Activated B cell treated with CpG ODN at 0.5 μM for 24 hours (primary cell): ENCODE measurements at regions not wholly inside any gene's neighbourhood (a gene's known extent, or its start where the extent isn't known, plus 50 kb on each side); places are given as distances from the start of the nearest gene placed in this dataset.
"Not testable (repeated sequence)": the region's sequence is repeated elsewhere in the genome, so short reads cannot be mapped to it uniquely, and the experiment has no call there.

Experiments used
- ATAC-seq: fragments of 200-7000 bp; cut with Tn5 transposase; one replicate; pipeline ENCODE4 v1.10.0; 2021; ENCODE audit warnings: low read depth, mild to moderate bottlenecking, moderate library complexity
- CTCF ChIA-PET: fragments of 350-600 bp; sonication (Branson Sonifier 250); formaldehyde crosslinking; loops from one replicate; lab custom pipeline; 2021; ENCODE audit warnings: antibody characterized with exemption; lab: Charles Lee
- POLR2A ChIA-PET: fragments of 350-600 bp; sonication (Branson Sonifier 250); formaldehyde crosslinking; loops from one replicate; lab custom pipeline; 2021; ENCODE audit warnings: antibody characterized with exemption; lab: Charles Lee
- DNase-seq: peaks from one replicate; pipeline ENCODE4 v3.0.0; 2022
- H3K27ac Mint-ChIP-seq: one replicate; pipeline ENCODE4 v1.8.0; 2020; ENCODE audit warnings: mixed read lengths
- H3K27me3 Mint-ChIP-seq: one replicate; pipeline ENCODE4 v1.8.0; 2021; ENCODE audit warnings: mixed read lengths
- H3K36me3 Mint-ChIP-seq: one replicate; pipeline ENCODE4 v1.8.0; 2021; ENCODE audit warnings: low read depth, mixed read lengths
- H3K4me1 Mint-ChIP-seq: one replicate; pipeline ENCODE4 v1.8.0; 2021; ENCODE audit warnings: mixed read lengths
- H3K4me3 Mint-ChIP-seq: one replicate; pipeline ENCODE4 v1.8.0; 2020; ENCODE audit warnings: mild to moderate bottlenecking, mixed read lengths
- H3K9me3 Mint-ChIP-seq: one replicate; pipeline ENCODE4 v1.8.0; 2020; ENCODE audit warnings: mixed read lengths
- intact Hi-C: fragments of 100-400 bp; cut with micrococcal nuclease; formaldehyde crosslinking; loops from one replicate; pipeline ENCODE4 v1.15.1; 2024
- TF ChIP-seq, protein P1 (sequence below): fragments of 200-600 bp; IDR thresholded peaks from one replicate; pipeline ENCODE4 v1.8.0; 2022; ENCODE audit warnings: antibody characterized with exemption, mild to moderate bottlenecking

DNA sequence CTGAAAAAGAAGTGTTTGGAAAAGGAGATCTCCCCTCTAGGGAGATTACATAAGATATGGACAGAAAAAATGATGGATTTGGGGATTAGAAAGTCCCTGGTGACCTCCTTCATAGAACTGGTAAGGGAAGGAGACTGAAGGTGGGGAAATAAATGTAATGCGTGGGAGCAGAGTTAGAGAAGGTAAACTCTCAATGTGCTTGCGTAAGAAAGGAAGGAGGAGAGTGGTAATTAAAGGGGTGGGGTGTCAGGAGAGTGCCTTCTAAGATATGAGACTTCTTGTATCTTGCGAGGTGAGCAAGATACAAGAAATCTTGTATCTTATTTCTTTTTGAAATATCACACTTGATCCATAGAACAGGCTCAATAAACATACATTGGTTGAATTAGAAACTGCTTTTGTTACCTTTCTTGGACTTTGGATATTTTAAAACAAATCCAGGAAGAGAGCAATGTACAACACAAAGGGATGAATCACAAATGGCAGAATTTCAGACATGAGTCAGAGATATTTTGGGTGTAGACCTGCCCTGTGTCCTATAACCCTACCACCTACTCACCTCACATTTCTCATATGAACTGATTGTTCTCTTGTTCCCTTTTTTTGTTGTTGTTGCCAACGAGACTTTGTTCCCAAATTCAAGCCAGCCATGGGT lies 342.4 kb downstream of the INSIG2 start:
- H3K9me3 Mint-ChIP-seq = peaks cover 3% of the 10 kb centered on the region
- TF ChIP-seq, protein P1, sequence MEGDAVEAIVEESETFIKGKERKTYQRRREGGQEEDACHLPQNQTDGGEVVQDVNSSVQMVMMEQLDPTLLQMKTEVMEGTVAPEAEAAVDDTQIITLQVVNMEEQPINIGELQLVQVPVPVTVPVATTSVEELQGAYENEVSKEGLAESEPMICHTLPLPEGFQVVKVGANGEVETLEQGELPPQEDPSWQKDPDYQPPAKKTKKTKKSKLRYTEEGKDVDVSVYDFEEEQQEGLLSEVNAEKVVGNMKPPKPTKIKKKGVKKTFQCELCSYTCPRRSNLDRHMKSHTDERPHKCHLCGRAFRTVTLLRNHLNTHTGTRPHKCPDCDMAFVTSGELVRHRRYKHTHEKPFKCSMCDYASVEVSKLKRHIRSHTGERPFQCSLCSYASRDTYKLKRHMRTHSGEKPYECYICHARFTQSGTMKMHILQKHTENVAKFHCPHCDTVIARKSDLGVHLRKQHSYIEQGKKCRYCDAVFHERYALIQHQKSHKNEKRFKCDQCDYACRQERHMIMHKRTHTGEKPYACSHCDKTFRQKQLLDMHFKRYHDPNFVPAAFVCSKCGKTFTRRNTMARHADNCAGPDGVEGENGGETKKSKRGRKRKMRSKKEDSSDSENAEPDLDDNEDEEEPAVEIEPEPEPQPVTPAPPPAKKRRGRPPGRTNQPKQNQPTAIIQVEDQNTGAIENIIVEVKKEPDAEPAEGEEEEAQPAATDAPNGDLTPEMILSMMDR = no peak

DNA sequence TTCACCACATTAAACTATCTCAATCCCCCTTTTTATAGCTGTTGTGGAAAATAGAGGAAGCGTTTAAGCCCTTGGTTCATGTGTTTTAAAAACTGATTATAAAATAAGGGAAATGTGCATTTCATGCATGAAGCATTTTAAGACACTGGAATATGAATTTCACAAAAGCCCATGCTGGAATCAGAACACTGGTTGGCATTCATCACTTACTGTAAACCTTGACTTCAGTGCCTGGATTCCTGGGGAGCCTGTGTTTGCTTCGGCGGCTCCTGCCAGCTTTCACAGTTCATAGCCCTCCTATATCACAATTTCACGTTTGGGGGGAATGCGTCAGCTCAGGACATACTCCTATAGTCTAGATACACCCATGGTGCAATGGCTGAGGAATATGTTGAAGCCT lies 336.9 kb downstream of the INSIG2 start:
- ChIA-PET POLR2A (no interaction called here), CTCF (no interaction called here)
- DNase-seq = no peak
- Mint-ChIP-seq H3K4me1 (no peaks in the 10 kb centered on the region), H3K27me3 (peaks cover 1% of the 10 kb centered on the region), H3K36me3 (no peaks in the 10 kb centered on the region), H3K27ac (no peak overlapping the region), H3K9me3 (peaks cover 6% of the 10 kb centered on the region), H3K4me3 (no peak overlapping the region)
- ATAC-seq = no peak
- TF ChIP-seq, protein P1 = no peak
- intact Hi-C loops = no loop called here

More for the DNA sequence above, 342.4 kb downstream of the INSIG2 start:
- no peak for DNase-seq
- Mint-ChIP-seq H3K36me3 (no peaks in the 10 kb centered on the region), H3K27ac (no peak overlapping the region), H3K4me1 (no peaks in the 10 kb centered on the region), H3K27me3 (peaks cover 2% of the 10 kb centered on the region), H3K4me3 (no peak overlapping the region)
- CTCF ChIA-PET = no interaction called here
- POLR2A ChIA-PET = no interaction called here
- ATAC-seq = no peak
- intact Hi-C loops = no loop called here

DNA sequence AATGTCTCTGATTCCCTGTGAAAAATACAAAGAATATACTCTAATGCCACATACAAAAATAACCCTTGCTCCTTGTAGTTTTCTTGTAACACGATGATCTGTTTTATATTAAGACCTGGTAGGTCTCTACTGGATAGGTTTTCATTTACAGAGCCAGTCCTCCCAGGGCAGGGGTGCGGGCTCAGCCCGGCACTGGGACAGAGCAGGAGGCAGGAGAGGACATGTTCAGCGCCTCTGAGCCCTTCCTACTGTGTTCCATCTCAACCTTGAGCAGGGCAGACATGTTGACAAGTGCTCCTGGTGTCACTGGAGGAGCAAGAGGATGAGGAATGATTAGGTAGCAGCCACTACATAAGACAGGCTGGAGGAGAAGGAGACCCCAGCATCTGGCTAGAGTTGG lies 335.5 kb downstream of the INSIG2 start:
- ATAC-seq (no peak), DNase-seq (no peak)
- Mint-ChIP-seq H3K27ac (no peak overlapping the region), H3K4me3 (no peak overlapping the region), H3K4me1 (no peaks in the 10 kb centered on the region), H3K9me3 (peaks cover 6% of the 10 kb centered on the region), H3K27me3 (peaks cover 1% of the 10 kb centered on the region), H3K36me3 (no peaks in the 10 kb centered on the region)
- intact Hi-C loops = no loop called here
- POLR2A ChIA-PET = no interaction called here
- CTCF ChIA-PET = no interaction called here
- TF ChIP-seq, protein P1 = no peak

DNA sequence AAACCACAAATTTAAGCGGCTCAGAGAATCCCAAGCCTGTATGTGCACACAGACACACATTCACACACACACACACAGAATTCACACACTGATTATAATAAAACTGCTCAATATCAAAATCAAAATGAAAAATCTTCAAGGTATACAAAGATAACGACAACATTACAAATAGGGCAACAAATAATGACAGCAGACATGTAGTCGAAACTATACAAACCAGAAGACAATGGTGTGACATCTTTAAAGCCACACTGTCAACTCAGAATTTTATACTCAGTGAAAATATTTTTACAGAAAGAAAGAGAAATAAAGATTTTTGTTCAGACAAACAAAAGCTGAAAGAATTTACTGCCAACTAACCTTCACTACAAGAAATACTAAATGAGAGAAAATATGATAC lies 333.4 kb downstream of the INSIG2 start:
- Mint-ChIP-seq H3K4me1 (no peaks in the 10 kb centered on the region), H3K36me3 (no peaks in the 10 kb centered on the region), H3K9me3 (peaks cover 2% of the 10 kb centered on the region), H3K27me3 (peaks cover 1% of the 10 kb centered on the region), H3K27ac (no peak overlapping the region), H3K4me3 (no peak overlapping the region)
- DNase-seq = no peak
- intact Hi-C loops = no loop called here
- ATAC-seq = no peak
- CTCF ChIA-PET = no interaction called here
- POLR2A ChIA-PET = no interaction called here
- TF ChIP-seq, protein P1 = no peak

DNA sequence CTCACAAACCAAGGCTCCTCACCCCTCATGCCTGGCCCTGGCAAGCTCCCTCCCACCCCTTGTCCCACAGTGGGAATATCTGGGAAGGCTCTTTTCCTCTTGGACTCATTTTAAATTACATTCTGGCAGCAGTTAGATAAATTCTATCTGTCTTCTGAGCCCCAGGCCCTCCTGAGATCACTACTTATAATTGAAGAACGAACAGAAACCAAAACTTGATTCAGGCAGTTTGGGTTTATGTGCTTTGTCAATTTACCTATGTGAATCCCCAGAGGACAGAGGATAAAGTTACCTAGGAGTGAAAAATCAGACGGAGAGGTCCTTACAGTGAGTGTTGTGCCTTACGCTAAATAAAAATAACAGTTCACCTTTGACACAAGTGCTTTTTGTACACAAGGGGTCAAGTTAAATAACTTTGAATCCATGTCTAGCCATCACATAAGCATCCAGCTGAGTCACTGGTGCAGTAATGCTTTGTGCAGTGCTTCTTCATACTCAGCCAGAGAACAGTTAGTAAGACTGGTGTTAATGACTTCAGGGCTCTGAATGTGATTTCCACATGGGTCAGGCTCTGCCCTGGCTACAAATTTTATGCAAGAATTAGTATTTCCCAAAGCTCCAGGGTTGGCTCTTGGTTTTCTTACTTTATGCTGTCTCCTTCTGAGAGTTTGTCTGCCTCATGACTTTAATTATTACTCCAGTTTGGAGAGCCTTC lies 329.3 kb downstream of the INSIG2 start:
- Mint-ChIP-seq H3K4me1 (no peaks in the 10 kb centered on the region), H3K27me3 (peaks cover 1% of the 10 kb centered on the region), H3K27ac (no peak overlapping the region), H3K9me3 (peaks cover 5% of the 10 kb centered on the region), H3K36me3 (no peaks in the 10 kb centered on the region), H3K4me3 (no peak overlapping the region)
- CTCF ChIA-PET = no interaction called here
- TF ChIP-seq, protein P1 = no peak
- no peak for DNase-seq
- POLR2A ChIA-PET = no interaction called here
- no peak for ATAC-seq
- intact Hi-C loops = no loop called here

DNA sequence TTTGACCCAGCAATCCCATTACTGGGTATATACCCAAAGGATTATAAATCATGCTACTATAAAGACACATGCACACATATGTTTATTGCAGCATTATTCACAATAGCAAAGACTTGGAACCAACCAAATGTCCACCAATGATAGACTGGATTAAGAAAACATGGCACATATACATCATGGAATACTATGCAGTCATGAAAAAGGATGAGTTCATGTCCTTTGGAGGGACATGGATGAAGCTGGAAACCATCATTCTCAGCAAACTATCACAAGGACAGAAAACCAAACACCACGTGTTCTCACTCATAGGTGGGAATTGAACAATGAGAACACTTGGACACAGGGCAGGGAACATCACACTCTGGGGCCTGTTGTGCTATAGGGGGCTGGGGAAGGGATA lies 326.9 kb downstream of the INSIG2 start:
- POLR2A ChIA-PET, H3K27me3 Mint-ChIP-seq, H3K9me3 Mint-ChIP-seq, H3K36me3 Mint-ChIP-seq, ATAC-seq, H3K27ac Mint-ChIP-seq, H3K4me1 Mint-ChIP-seq, CTCF ChIA-PET, intact Hi-C loops, H3K4me3 Mint-ChIP-seq, DNase-seq: not testable (repeated sequence)
